ENCODE measurements at regions not wholly inside any gene's neighbourhood (a gene's known extent, or its start where the extent isn't known, plus 50 kb on each side); places are given as distances from the start of the nearest gene placed in this dataset.

- Histone ChIP-seq H3K4me3 (replicated peaks in 1 of 3; ENCODE audit: insufficient read depth in 1 of 3, low read depth in 1 of 3, low read length in 3 of 3) (no peak overlapping the region), H3K36me3 (ENCODE audit: control insufficient read depth in 2 of 2, extremely low read depth in 1 of 2, insufficient read depth in 2 of 2, low read length in 2 of 2) (no peaks in the 10 kb centered on the region), H3K4me2 (ENCODE audit: insufficient read depth, low read length) (no peak overlapping the region), H3K9ac (replicated peaks; ENCODE audit: extremely low read depth, insufficient read depth, low read length) (no peak overlapping the region), H3K27ac (ENCODE audit: insufficient read depth, low read depth, low read length) (no peak overlapping the region), H3K9me3 (replicated peaks; ENCODE audit: control insufficient read depth, insufficient read depth, low read length) (peaks cover 4% of the 10 kb centered on the region), H3K4me1 (ENCODE audit: control insufficient read depth, extremely low read depth, insufficient read depth, low read length) (no peaks in the 10 kb centered on the region), H3K27me3 (ENCODE audit: control insufficient read depth in 2 of 2, insufficient read depth in 2 of 2, low read length in 2 of 2) (no peaks in the 10 kb centered on the region), H2AFZ (ENCODE audit: low read depth, low read length) (no peak overlapping the region), H4K20me1 (replicated peaks; ENCODE audit: control insufficient read depth, extremely low read depth, insufficient read depth, low read length) (no peaks in the 10 kb centered on the region), H3K9me1 (replicated peaks; ENCODE audit: control insufficient read depth, extremely low read depth, insufficient read depth, low read length) (no peaks in the 10 kb centered on the region), H3K79me2 (ENCODE audit: control insufficient read depth, insufficient read depth, low read length) (no peaks in the 10 kb centered on the region)
- TF ChIP-seq FOS (IDR thresholded peaks at IDR 0.05; ENCODE audit: borderline replicate concordance, insufficient read depth, low read length): no peak
- no peak for TF ChIP-seq POLR2AphosphoS5 (IDR thresholded peaks at IDR 0.05; ENCODE audit: insufficient read depth, low read depth, low read length)
- TF ChIP-seq MYC (IDR thresholded peaks at IDR 0.05; ENCODE audit: low read depth, low read length): no peak
- TF ChIP-seq POLR2A (IDR thresholded peaks at IDR 0.05; ENCODE audit: low read depth, low read length): no peak
- no peak for TF ChIP-seq CTCF (IDR thresholded peaks at IDR 0.05; ENCODE audit: extremely low read depth in 1 of 2, insufficient read depth in 1 of 2, low read depth in 1 of 2, low read length in 2 of 2)
- TF ChIP-seq MAX (IDR thresholded peaks at IDR 0.05; ENCODE audit: insufficient read depth, insufficient read length): no peak
- TF ChIP-seq JUN (IDR thresholded peaks at IDR 0.05; ENCODE audit: borderline replicate concordance, insufficient read depth, insufficient read length, low read depth): no peak
- no peak for TF ChIP-seq EZH2 (IDR thresholded peaks at IDR 0.05; ENCODE audit: borderline replicate concordance, low read depth, low read length, severe bottlenecking)
- no peak for TF ChIP-seq GATA2 (IDR thresholded peaks at IDR 0.05; ENCODE audit: insufficient read depth, insufficient read length, low read depth, low read length)
- BruUV-seq (replicated peaks): no TSS peak
- dilution Hi-C loops (cut with MboI; ENCODE audit: extremely low pct_ligation_motif_present, low sequenced_read_pairs) (no loop called here), intact Hi-C loops (cut with micrococcal nuclease) (no loop called here)
- ChIA-PET POLR2A (no interaction called here), CTCF (no interaction called here)
- FAIRE-seq: no peak
- DNase-seq (ENCODE audit: low read depth, low spot score): no peak
Measured at GRCh38 chr1:14320518-14320917, 278.0 kb upstream of the KAZN start.
